ENCODE measurements at regions not wholly inside any gene's neighbourhood (a gene's known extent, or its start where the extent isn't known, plus 50 kb on each side); places are given as distances from the start of the nearest gene placed in this dataset.

DNA sequence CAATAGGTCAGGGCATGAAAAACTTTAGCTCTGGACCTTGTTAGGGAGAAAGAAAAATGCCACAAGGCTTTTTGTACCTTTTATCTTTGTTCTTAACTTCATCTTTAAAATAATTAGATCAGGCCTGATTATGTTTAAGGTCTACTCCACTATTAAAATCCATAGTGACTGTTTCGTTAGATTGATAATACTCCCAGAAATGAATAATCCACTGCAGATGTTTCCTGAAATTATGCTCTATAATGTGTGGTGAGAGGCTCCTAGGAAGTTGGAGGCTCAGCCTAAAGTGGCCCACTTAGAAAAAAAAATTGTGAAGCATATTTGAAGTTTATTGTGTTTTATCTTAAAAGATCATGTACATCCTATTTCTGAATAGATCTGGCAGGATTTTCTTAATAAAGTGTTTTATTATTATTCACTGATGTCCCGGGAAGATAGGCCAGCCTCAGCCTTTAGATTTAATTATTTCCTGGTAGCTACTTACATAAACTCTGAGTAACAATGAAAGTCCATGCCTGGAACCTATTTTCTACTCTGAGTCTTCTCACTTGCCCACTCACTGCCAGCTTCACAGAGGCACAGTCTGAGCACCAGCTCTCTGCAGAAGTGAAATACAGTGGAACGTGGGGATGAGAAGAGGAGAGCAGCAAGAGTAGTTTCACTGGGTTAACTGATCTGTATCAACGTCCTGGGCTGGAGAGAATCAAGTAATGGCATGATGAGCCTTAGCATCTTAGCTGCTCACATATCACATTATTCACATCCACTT lies 126.8 kb upstream of the TMEM170B start:
- TF ChIP-seq NFYA (IDR thresholded peaks at IDR 0.05; ENCODE audit: borderline replicate concordance, low read depth, low read length) (no peak), KDM1A (IDR thresholded peaks at IDR 0.05; ENCODE audit: borderline replicate concordance) (no peak), DPF2 (IDR thresholded peaks at IDR 0.05) (peak; percentile 62; the same call in 1 of the 2 replicates), ZNF274 (IDR thresholded peaks at IDR 0.05; ENCODE audit: insufficient read depth, insufficient read length) (no peak), CHD4 (IDR thresholded peaks at IDR 0.05) (no peak), CREM (IDR thresholded peaks at IDR 0.05; ENCODE audit: low read depth) (no peak)

Measured in GM12878 (cell line).